Stimulated activated naive B cell treated with anti-CD40 and anti-IgM and Interleukin-4, amounts not matched to agents 10 μg/mL and 1 μg/mL and 100 μg/mL, for 72 hours (primary cell): ENCODE measurements at regions not wholly inside any gene's neighbourhood (a gene's known extent, or its start where the extent isn't known, plus 50 kb on each side); places are given as distances from the start of the nearest gene placed in this dataset.

Source experiments
- ATAC-seq, 2 donors: fragments of 150-1000 bp; cut with Tn5 transposase; replicated peaks; 2 replicates each; pipeline ENCODE4 v1.10.0; 2021; ENCODE audit warnings: moderate library complexity in 1 of 2
- DNase-seq: peaks from one replicate; pipeline ENCODE4 v3.0.0; 2021
- H3K27ac Mint-ChIP-seq: one replicate; pipeline ENCODE4 v1.8.0; 2022; ENCODE audit warnings: mild to moderate bottlenecking, mixed read lengths
- H3K27me3 Mint-ChIP-seq, 2 donors: one replicate each; pipeline ENCODE4 v1.8.0; 2022; ENCODE audit warnings: mixed read lengths in 2 of 2
- H3K36me3 Mint-ChIP-seq, 2 donors: one replicate each; pipeline ENCODE4 v1.8.0; 2022; ENCODE audit warnings: mixed read lengths in 2 of 2, mild to moderate bottlenecking in 1 of 2
- H3K4me1 Mint-ChIP-seq, 2 donors: one replicate each; pipeline ENCODE4 v1.8.0; 2022; ENCODE audit warnings: mixed read lengths in 2 of 2, mild to moderate bottlenecking in 1 of 2
- H3K4me3 Mint-ChIP-seq, 2 donors: one replicate each; pipeline ENCODE4 v1.8.0; 2022; ENCODE audit warnings: mild to moderate bottlenecking in 2 of 2, mixed read lengths in 2 of 2, moderate library complexity in 1 of 2
- H3K9me3 Mint-ChIP-seq, 2 donors: one replicate each; pipeline ENCODE4 v1.8.0; 2022; ENCODE audit warnings: mixed read lengths in 2 of 2, mild to moderate bottlenecking in 1 of 2

- Mint-ChIP-seq H3K4me1 (no peaks in the 10 kb centered on the region), H3K9me3 (no peaks in the 10 kb centered on the region), H3K27me3 (no peaks in the 10 kb centered on the region), H3K27ac (no peak overlapping the region), H3K36me3 (no peaks in the 10 kb centered on the region), H3K4me3 (no peak overlapping the region)
- ATAC-seq, result no peak
- DNase-seq, result no peak
Observed at GRCh38 chr2:167475791-167476190, 587.5 kb downstream of the XIRP2 start.

- no peaks in the 10 kb centered on the region for H3K36me3 Mint-ChIP-seq
- no peaks in the 10 kb centered on the region for H3K9me3 Mint-ChIP-seq
- no peak for DNase-seq
- H3K4me1 Mint-ChIP-seq, result no peaks in the 10 kb centered on the region
- H3K27ac Mint-ChIP-seq, result no peak overlapping the region
- no peak overlapping the region for H3K4me3 Mint-ChIP-seq
- no peaks in the 10 kb centered on the region for H3K27me3 Mint-ChIP-seq
- ATAC-seq, result no peak
Observed at GRCh38 chr2:167471734-167472133, 583.5 kb downstream of the XIRP2 start.

- Mint-ChIP-seq H3K4me3 (no peak overlapping the region), H3K36me3 (no peaks in the 10 kb centered on the region), H3K9me3 (no peaks in the 10 kb centered on the region), H3K27ac (no peak overlapping the region), H3K27me3 (no peaks in the 10 kb centered on the region), H3K4me1 (no peaks in the 10 kb centered on the region)
- ATAC-seq (no peak), DNase-seq (no peak)
Observed at GRCh38 chr2:167471332-167471731, 583.1 kb downstream of the XIRP2 start.

GRCh38 chr2:167462379-167462778 is 574.1 kb downstream of the XIRP2 start:
- peaks cover 10 to 17% of the 10 kb centered on the region in 2 donors for H3K9me3 Mint-ChIP-seq
- H3K27ac Mint-ChIP-seq, result no peak overlapping the region
- no peak for DNase-seq
- ATAC-seq, result no peak
- H3K36me3 Mint-ChIP-seq, result peaks cover 0 to 4% of the 10 kb centered on the region in 2 donors
- H3K4me1 Mint-ChIP-seq, result no peaks in the 10 kb centered on the region
- H3K4me3 Mint-ChIP-seq, result no peak overlapping the region
- H3K27me3 Mint-ChIP-seq, result no peaks in the 10 kb centered on the region

GRCh38 chr2:167454036-167454435 is 565.8 kb downstream of the XIRP2 start:
- H3K4me1 Mint-ChIP-seq, result no peaks in the 10 kb centered on the region
- no peak overlapping the region for H3K4me3 Mint-ChIP-seq
- DNase-seq, result no peak
- H3K9me3 Mint-ChIP-seq, result peaks cover 21 to 32% of the 10 kb centered on the region in 2 donors
- H3K27ac Mint-ChIP-seq, result no peak overlapping the region
- H3K27me3 Mint-ChIP-seq, result no peaks in the 10 kb centered on the region
- no peak for ATAC-seq
- H3K36me3 Mint-ChIP-seq, result no peaks in the 10 kb centered on the region

GRCh38 chr2:167451496-167452289 is 563.4 kb downstream of the XIRP2 start:
- ATAC-seq, result no peak
- H3K36me3 Mint-ChIP-seq, result no peaks in the 10 kb centered on the region
- H3K27ac Mint-ChIP-seq, result no peak overlapping the region
- no peak for DNase-seq
- H3K27me3 Mint-ChIP-seq, result no peaks in the 10 kb centered on the region
- no peaks in the 10 kb centered on the region for H3K4me1 Mint-ChIP-seq
- H3K4me3 Mint-ChIP-seq, result no peak overlapping the region
- peaks cover 26 to 31% of the 10 kb centered on the region in 2 donors for H3K9me3 Mint-ChIP-seq

- H3K4me3 Mint-ChIP-seq, result no peak overlapping the region
- DNase-seq (no peak), ATAC-seq (no peak)
- H3K27ac Mint-ChIP-seq, result no peak overlapping the region
- no peaks in the 10 kb centered on the region for H3K36me3 Mint-ChIP-seq
- H3K27me3 Mint-ChIP-seq, result no peaks in the 10 kb centered on the region
- no peaks in the 10 kb centered on the region for H3K4me1 Mint-ChIP-seq
- H3K9me3 Mint-ChIP-seq, result peaks cover 26 to 32% of the 10 kb centered on the region in 2 donors
Observed at GRCh38 chr2:167450364-167450763, 562.1 kb downstream of the XIRP2 start.

GRCh38 chr2:167440382-167440781 is 552.1 kb downstream of the XIRP2 start:
- H3K4me1 Mint-ChIP-seq, result no peaks in the 10 kb centered on the region
- H3K36me3 Mint-ChIP-seq, result no peaks in the 10 kb centered on the region
- H3K9me3 Mint-ChIP-seq, result peaks cover 8 to 12% of the 10 kb centered on the region in 2 donors
- H3K4me3 Mint-ChIP-seq, result no peak overlapping the region
- no peaks in the 10 kb centered on the region for H3K27me3 Mint-ChIP-seq
- no peak for ATAC-seq
- no peak overlapping the region for H3K27ac Mint-ChIP-seq
- no peak for DNase-seq

GRCh38 chr2:167438206-167438605 is 549.9 kb downstream of the XIRP2 start:
- no peaks in the 10 kb centered on the region for H3K4me1 Mint-ChIP-seq
- DNase-seq, result no peak
- no peaks in the 10 kb centered on the region for H3K27me3 Mint-ChIP-seq
- H3K4me3 Mint-ChIP-seq, result no peak overlapping the region
- no peak overlapping the region for H3K27ac Mint-ChIP-seq
- H3K9me3 Mint-ChIP-seq, result peaks cover 0 to 8% of the 10 kb centered on the region in 2 donors
- H3K36me3 Mint-ChIP-seq, result no peaks in the 10 kb centered on the region
- no peak for ATAC-seq

GRCh38 chr2:167431949-167432348 is 543.7 kb downstream of the XIRP2 start:
- ATAC-seq, result no peak
- no peak overlapping the region for H3K4me3 Mint-ChIP-seq
- DNase-seq, result no peak
- H3K36me3 Mint-ChIP-seq, result no peaks in the 10 kb centered on the region
- no peaks in the 10 kb centered on the region for H3K27me3 Mint-ChIP-seq
- no peaks in the 10 kb centered on the region for H3K4me1 Mint-ChIP-seq
- H3K9me3 Mint-ChIP-seq, result peaks cover 0 to 2% of the 10 kb centered on the region in 2 donors
- H3K27ac Mint-ChIP-seq, result no peak overlapping the region

- H3K4me3 Mint-ChIP-seq, result no peak overlapping the region
- DNase-seq (no peak), ATAC-seq (no peak)
- H3K4me1 Mint-ChIP-seq, result no peaks in the 10 kb centered on the region
- H3K27me3 Mint-ChIP-seq, result no peaks in the 10 kb centered on the region
- H3K9me3 Mint-ChIP-seq, result peaks cover 0 to 4% of the 10 kb centered on the region in 2 donors
- no peaks in the 10 kb centered on the region for H3K36me3 Mint-ChIP-seq
- H3K27ac Mint-ChIP-seq, result no peak overlapping the region
Observed at GRCh38 chr2:167430447-167430846, 542.2 kb downstream of the XIRP2 start.

GRCh38 chr2:167424803-167425755 is 536.8 kb downstream of the XIRP2 start:
- H3K27ac Mint-ChIP-seq, result no peak overlapping the region
- H3K36me3 Mint-ChIP-seq, result no peaks in the 10 kb centered on the region
- no peaks in the 10 kb centered on the region for H3K27me3 Mint-ChIP-seq
- peaks cover 0 to 4% of the 10 kb centered on the region in 2 donors for H3K9me3 Mint-ChIP-seq
- DNase-seq (no peak), ATAC-seq (no peak)
- H3K4me3 Mint-ChIP-seq, result no peak overlapping the region
- no peaks in the 10 kb centered on the region for H3K4me1 Mint-ChIP-seq

GRCh38 chr2:167424221-167424620 is 535.9 kb downstream of the XIRP2 start:
- ATAC-seq, result no peak
- Mint-ChIP-seq H3K9me3 (peaks cover 0 to 4% of the 10 kb centered on the region in 2 donors), H3K4me1 (no peaks in the 10 kb centered on the region), H3K4me3 (no peak overlapping the region), H3K36me3 (no peaks in the 10 kb centered on the region), H3K27me3 (no peaks in the 10 kb centered on the region), H3K27ac (no peak overlapping the region)
- no peak for DNase-seq

- ATAC-seq (no peak), DNase-seq (no peak)
- Mint-ChIP-seq H3K36me3 (no peaks in the 10 kb centered on the region), H3K27me3 (no peaks in the 10 kb centered on the region), H3K4me3 (no peak overlapping the region), H3K27ac (no peak overlapping the region), H3K4me1 (no peaks in the 10 kb centered on the region), H3K9me3 (peaks cover 0 to 4% of the 10 kb centered on the region in 2 donors)
Observed at GRCh38 chr2:167423731-167424130, 535.5 kb downstream of the XIRP2 start.

GRCh38 chr2:167420211-167420610 is 531.9 kb downstream of the XIRP2 start:
- DNase-seq, result no peak
- ATAC-seq, result no peak

More at GRCh38 chr2:167420211-167420610, 531.9 kb downstream of the XIRP2 start:
- Mint-ChIP-seq H3K4me1 (no peaks in the 10 kb centered on the region), H3K4me3 (no peak overlapping the region), H3K36me3 (no peaks in the 10 kb centered on the region), H3K9me3 (peaks cover 7% of the 10 kb centered on the region in 2 donors), H3K27ac (no peak overlapping the region), H3K27me3 (no peaks in the 10 kb centered on the region)
